ENCODE measurements at regions not wholly inside any gene's neighbourhood (a gene's known extent, or its start where the extent isn't known, plus 50 kb on each side); places are given as distances from the start of the nearest gene placed in this dataset.

GRCh38 chr3:116815831-116816588 lies 106.4 kb downstream of the TUSC7 start:
- Histone ChIP-seq H3K9me3 (no peaks in the 10 kb centered on the region), H3K36me3 (no peaks in the 10 kb centered on the region), H3K27me3 (replicated peaks in 1 of 7) (no peaks in the 10 kb centered on the region), H3K4me1 (no peaks in the 10 kb centered on the region), H3K4me3 (no peak overlapping the region), H3K27ac (no peak overlapping the region)
- 54 to 62% (median 58%) methylated on average over 5 of the region's 5 CpGs for WGBS, 5 donors
- no peak for TF ChIP-seq POLR2A (IDR thresholded peaks at IDR 0.05)
- TF ChIP-seq POLR2AphosphoS5 (IDR thresholded peaks at IDR 0.05): no peak
- DNase-seq: no peak
- intact Hi-C loops (cut with DNase I; ENCODE audit: low total_unique reads): no loop called here

- Histone ChIP-seq H3K27ac (no peak overlapping the region), H3K36me3 (no peaks in the 10 kb centered on the region), H3K27me3 (replicated peaks in 1 of 7) (no peaks in the 10 kb centered on the region), H3K4me3 (no peak overlapping the region), H3K9me3 (no peaks in the 10 kb centered on the region), H3K4me1 (no peaks in the 10 kb centered on the region)
- WGBS, 5 donors: 72 to 96% (median 81%) methylated on average over 1 of the region's 1 CpG
- intact Hi-C loops (cut with DNase I; ENCODE audit: low total_unique reads): no loop called here
- no peak for TF ChIP-seq POLR2A (IDR thresholded peaks at IDR 0.05)
- TF ChIP-seq POLR2AphosphoS5 (IDR thresholded peaks at IDR 0.05): no peak
- TF ChIP-seq, protein P1, sequence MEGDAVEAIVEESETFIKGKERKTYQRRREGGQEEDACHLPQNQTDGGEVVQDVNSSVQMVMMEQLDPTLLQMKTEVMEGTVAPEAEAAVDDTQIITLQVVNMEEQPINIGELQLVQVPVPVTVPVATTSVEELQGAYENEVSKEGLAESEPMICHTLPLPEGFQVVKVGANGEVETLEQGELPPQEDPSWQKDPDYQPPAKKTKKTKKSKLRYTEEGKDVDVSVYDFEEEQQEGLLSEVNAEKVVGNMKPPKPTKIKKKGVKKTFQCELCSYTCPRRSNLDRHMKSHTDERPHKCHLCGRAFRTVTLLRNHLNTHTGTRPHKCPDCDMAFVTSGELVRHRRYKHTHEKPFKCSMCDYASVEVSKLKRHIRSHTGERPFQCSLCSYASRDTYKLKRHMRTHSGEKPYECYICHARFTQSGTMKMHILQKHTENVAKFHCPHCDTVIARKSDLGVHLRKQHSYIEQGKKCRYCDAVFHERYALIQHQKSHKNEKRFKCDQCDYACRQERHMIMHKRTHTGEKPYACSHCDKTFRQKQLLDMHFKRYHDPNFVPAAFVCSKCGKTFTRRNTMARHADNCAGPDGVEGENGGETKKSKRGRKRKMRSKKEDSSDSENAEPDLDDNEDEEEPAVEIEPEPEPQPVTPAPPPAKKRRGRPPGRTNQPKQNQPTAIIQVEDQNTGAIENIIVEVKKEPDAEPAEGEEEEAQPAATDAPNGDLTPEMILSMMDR (IDR thresholded peaks at IDR 0.05 in 8 of 11, conservative IDR thresholded peaks at IDR 0.05 in 3 of 11): no peak
- DNase-seq: no peak
These were observed 111.8 kb downstream of the TUSC7 start for GRCh38 chr3:116821371-116821770.

DNA sequence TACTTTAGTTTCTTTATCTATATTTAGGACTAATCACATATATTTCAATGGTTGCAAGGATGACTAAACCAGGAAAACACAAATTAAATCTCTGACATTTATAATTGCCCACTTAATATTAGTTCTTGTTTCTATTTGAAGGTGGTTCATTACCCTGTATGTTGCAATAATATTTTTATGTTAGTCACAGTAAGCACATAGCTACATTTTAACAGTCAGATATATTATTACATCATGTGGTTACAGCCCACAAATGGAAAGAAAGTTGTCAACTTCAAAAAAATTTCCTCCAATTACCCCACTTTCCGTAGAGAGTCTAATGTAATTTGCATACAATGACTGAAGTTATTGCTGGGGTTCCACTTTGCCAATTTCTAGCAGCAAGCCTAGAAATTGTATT lies 114.6 kb downstream of the TUSC7 start:
- TF ChIP-seq, protein P1 (IDR thresholded peaks at IDR 0.05 in 8 of 11, conservative IDR thresholded peaks at IDR 0.05 in 3 of 11): no peak
- intact Hi-C loops (cut with DNase I; ENCODE audit: low total_unique reads): no loop called here

DNA sequence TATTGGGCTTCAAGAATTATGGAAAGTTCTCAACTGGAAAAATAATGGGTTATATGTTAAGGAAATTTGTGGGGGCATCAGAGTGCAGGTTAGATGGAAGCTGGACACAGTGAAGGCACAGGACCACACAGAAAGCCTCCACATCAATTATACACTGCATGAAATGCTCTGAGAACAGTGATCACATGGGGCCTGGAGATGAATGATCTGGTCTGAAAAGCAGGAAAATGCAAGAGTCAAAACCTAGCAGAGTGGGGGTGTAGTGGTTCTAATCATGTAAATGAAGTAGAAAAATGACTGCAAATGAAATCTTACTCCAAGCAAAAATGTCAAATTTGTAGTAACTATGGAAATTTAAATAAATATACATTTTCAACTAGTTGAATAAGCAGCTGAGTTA lies 123.6 kb downstream of the TUSC7 start:
- H3K36me3 ChIP-seq: no peaks in the 10 kb centered on the region
- H3K27ac ChIP-seq: no peak overlapping the region
- no peaks in the 10 kb centered on the region for H3K9me3 ChIP-seq
- no peaks in the 10 kb centered on the region for H3K4me1 ChIP-seq
- H3K27me3 ChIP-seq (replicated peaks in 1 of 7): no peaks in the 10 kb centered on the region
- no peak overlapping the region for H3K4me3 ChIP-seq
- TF ChIP-seq, protein P1 (IDR thresholded peaks at IDR 0.05 in 8 of 11, conservative IDR thresholded peaks at IDR 0.05 in 3 of 11): no peak
- no peak for TF ChIP-seq POLR2AphosphoS5 (IDR thresholded peaks at IDR 0.05)
- no peak for TF ChIP-seq POLR2A (IDR thresholded peaks at IDR 0.05)
- no peak for DNase-seq
- intact Hi-C loops (cut with DNase I; ENCODE audit: low total_unique reads): no loop called here

More for the DNA sequence above, 114.6 kb downstream of the TUSC7 start:
- DNase-seq: no peak
- WGBS, 5 donors: 48 to 79% (median 55%) methylated on average over 1 of the region's 1 CpG
- Histone ChIP-seq H3K4me1 (no peaks in the 10 kb centered on the region), H3K27ac (no peak overlapping the region), H3K4me3 (no peak overlapping the region), H3K27me3 (replicated peaks in 1 of 7) (no peaks in the 10 kb centered on the region), H3K9me3 (no peaks in the 10 kb centered on the region), H3K36me3 (no peaks in the 10 kb centered on the region)

Data from spleen (tissue), 11 donors.